ENCODE measurements at regions not wholly inside any gene's neighbourhood (a gene's known extent, or its start where the extent isn't known, plus 50 kb on each side); places are given as distances from the start of the nearest gene placed in this dataset.

DNA sequence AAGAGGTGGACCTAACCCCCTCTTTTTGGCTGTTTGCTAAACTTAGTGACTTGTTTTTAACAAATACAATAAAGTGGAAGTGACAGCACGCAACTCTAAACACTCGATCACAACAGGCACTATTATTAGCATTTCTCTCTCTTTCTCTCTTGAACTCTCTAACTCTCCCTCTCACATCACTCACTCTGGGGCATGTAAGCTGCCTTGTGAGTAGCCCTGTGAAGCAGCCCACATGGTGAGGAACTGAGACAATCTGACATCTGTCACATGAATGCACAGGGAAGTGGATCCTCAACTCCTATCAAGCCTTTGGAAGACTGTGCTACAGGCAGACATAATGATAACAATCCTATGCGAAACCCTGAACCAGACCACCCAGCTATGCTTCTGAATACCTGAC lies 609.0 kb upstream of the CNTN5 start:
- H3K9me1 ChIP-seq (ENCODE audit: control insufficient read depth, extremely low read depth, insufficient read depth, low read length): no peaks in the 10 kb centered on the region
- no peaks in the 10 kb centered on the region for H3K27me3 ChIP-seq (ENCODE audit: control insufficient read depth, extremely low read depth, insufficient read depth, low read length)
- H3K4me3 ChIP-seq (ENCODE audit: control insufficient read depth in 2 of 3, extremely low read depth in 1 of 3, insufficient read depth in 2 of 3, low read depth in 1 of 3, low read length in 3 of 3): no peak overlapping the region
- no peaks in the 10 kb centered on the region for H3K79me2 ChIP-seq (ENCODE audit: control insufficient read depth, insufficient read depth, low read length)
- H3K4me1 ChIP-seq (ENCODE audit: control insufficient read depth, extremely low read depth, insufficient read depth, low read length): no peaks in the 10 kb centered on the region
- no peaks in the 10 kb centered on the region for H3K36me3 ChIP-seq (ENCODE audit: control insufficient read depth in 2 of 2, extremely low read depth in 1 of 2, insufficient read depth in 2 of 2, low read length in 2 of 2)
- no peak overlapping the region for H3K9ac ChIP-seq (ENCODE audit: control insufficient read depth, extremely low read depth, insufficient read depth, low read length)
- no peak overlapping the region for H2AFZ ChIP-seq (ENCODE audit: control insufficient read depth, low read length)
- no peak for FAIRE-seq
- no peak overlapping the region for H3K4me2 ChIP-seq (ENCODE audit: control insufficient read depth, extremely low read depth, insufficient read depth, low read depth, low read length)
- DNase-seq (ENCODE audit: low read depth, low spot score): no peak
- TF ChIP-seq EZH2 (IDR thresholded peaks at IDR 0.05; ENCODE audit: low read length) (no peak), CTCF (optimal IDR thresholded peaks at IDR 0.05 in 1 of 3, IDR thresholded peaks at IDR 0.05 in 1 of 3, conservative IDR thresholded peaks at IDR 0.05 in 1 of 3; ENCODE audit: extremely low read depth in 1 of 3, insufficient read depth in 2 of 3, low read length in 3 of 3) (no peak)
- dilution Hi-C loops (cut with MboI; ENCODE audit: extremely low pct_ligation_motif_present, low sequenced_read_pairs): no loop called here
- no peaks in the 10 kb centered on the region for H3K9me3 ChIP-seq (ENCODE audit: control insufficient read depth, low read depth, low read length)
- H4K20me1 ChIP-seq (ENCODE audit: control insufficient read depth, extremely low read depth, insufficient read depth, low read length): no peaks in the 10 kb centered on the region
- H3K27ac ChIP-seq (ENCODE audit: control insufficient read depth, insufficient read depth, low read length): no peak overlapping the region

DNA sequence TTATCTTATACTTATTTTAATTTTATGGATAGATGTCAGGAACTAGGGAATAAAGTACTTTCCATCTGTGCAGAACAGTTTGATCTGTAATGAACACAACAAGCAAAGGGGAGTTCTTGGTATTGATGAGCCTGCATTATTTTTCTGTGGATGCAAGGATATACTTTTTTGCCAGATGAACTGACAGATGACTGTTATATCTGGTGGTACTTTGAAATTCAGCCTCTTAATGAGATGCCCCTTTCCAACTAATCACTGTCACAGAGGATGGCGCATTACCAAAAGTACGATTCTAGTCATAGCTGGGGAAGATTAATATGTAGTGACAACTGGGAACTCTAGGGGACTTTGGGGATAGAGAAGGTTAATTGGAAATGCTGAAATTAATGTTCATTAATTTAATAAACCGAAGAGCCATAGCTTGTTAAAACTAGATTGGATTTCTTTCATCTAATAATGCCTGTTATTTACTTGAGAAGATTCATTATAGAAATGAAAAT lies 603.4 kb upstream of the CNTN5 start:
- no peaks in the 10 kb centered on the region for H3K79me2 ChIP-seq (ENCODE audit: control insufficient read depth, insufficient read depth, low read length)

More for the DNA sequence above, 603.4 kb upstream of the CNTN5 start:
- FAIRE-seq (no peak), DNase-seq (ENCODE audit: low read depth, low spot score) (no peak)
- H3K27ac ChIP-seq (ENCODE audit: control insufficient read depth, insufficient read depth, low read length): no peak overlapping the region
- no peak overlapping the region for H3K4me3 ChIP-seq (ENCODE audit: control insufficient read depth in 2 of 3, extremely low read depth in 1 of 3, insufficient read depth in 2 of 3, low read depth in 1 of 3, low read length in 3 of 3)
- H3K9ac ChIP-seq (ENCODE audit: control insufficient read depth, extremely low read depth, insufficient read depth, low read length): no peak overlapping the region
- TF ChIP-seq EZH2 (IDR thresholded peaks at IDR 0.05; ENCODE audit: low read length): no peak
- TF ChIP-seq CTCF (optimal IDR thresholded peaks at IDR 0.05 in 1 of 3, IDR thresholded peaks at IDR 0.05 in 1 of 3, conservative IDR thresholded peaks at IDR 0.05 in 1 of 3; ENCODE audit: extremely low read depth in 1 of 3, insufficient read depth in 2 of 3, low read length in 3 of 3): no peak
- H4K20me1 ChIP-seq (ENCODE audit: control insufficient read depth, extremely low read depth, insufficient read depth, low read length): no peaks in the 10 kb centered on the region
- no peak overlapping the region for H2AFZ ChIP-seq (ENCODE audit: control insufficient read depth, low read length)
- no peaks in the 10 kb centered on the region for H3K4me1 ChIP-seq (ENCODE audit: control insufficient read depth, extremely low read depth, insufficient read depth, low read length)
- no peaks in the 10 kb centered on the region for H3K27me3 ChIP-seq (ENCODE audit: control insufficient read depth, extremely low read depth, insufficient read depth, low read length)
- no peak overlapping the region for H3K4me2 ChIP-seq (ENCODE audit: control insufficient read depth, extremely low read depth, insufficient read depth, low read depth, low read length)
- no peaks in the 10 kb centered on the region for H3K9me1 ChIP-seq (ENCODE audit: control insufficient read depth, extremely low read depth, insufficient read depth, low read length)
- dilution Hi-C loops (cut with MboI; ENCODE audit: extremely low pct_ligation_motif_present, low sequenced_read_pairs): no loop called here
- no peaks in the 10 kb centered on the region for H3K36me3 ChIP-seq (ENCODE audit: control insufficient read depth in 2 of 2, extremely low read depth in 1 of 2, insufficient read depth in 2 of 2, low read length in 2 of 2)
- H3K9me3 ChIP-seq (ENCODE audit: control insufficient read depth, low read depth, low read length): no peaks in the 10 kb centered on the region
